AG04450 (cell line): ENCODE measurements at regions not wholly inside any gene's neighbourhood (a gene's known extent, or its start where the extent isn't known, plus 50 kb on each side); places are given as distances from the start of the nearest gene placed in this dataset.

Source experiments
- CTCF ChIA-PET: fragments of 300-600, 350-600 bp; formaldehyde crosslinking; extraction: SDS; loops from one replicate; lab custom pipeline; 2022; ENCODE audit warnings: antibody characterized with exemption, inconsistent platforms; lab: Charles Lee
- POLR2A ChIA-PET: fragments of 350-600 bp; formaldehyde crosslinking; extraction: SDS; loops from one replicate; lab custom pipeline; 2021; ENCODE audit warnings: antibody characterized with exemption, inconsistent platforms; lab: Yijun Ruan, JAX
- DNase-seq: peaks from one replicate; pipeline ENCODE4 v3.0.0-alpha.2; 2011; ENCODE audit warnings: low read depth, low spot score
- H3K27ac ChIP-seq: one replicate; pipeline ENCODE4 v1.5.1; 2012; ENCODE audit warnings: low read depth, low read length, control low read depth
- H3K27me3 ChIP-seq: one replicate; pipeline ENCODE4 v1.6.0; 2012; ENCODE audit warnings: low read length; ENCODE audit not compliant: control insufficient read depth, insufficient read depth
- H3K4me3 ChIP-seq: 2 replicates; pipeline ENCODE4 v1.5.1; 2011; ENCODE audit warnings: mild to moderate bottlenecking, low read depth, low read length, control low read depth
- H3K9me3 ChIP-seq: 2 replicates; pipeline ENCODE4 v1.5.1; 2012; ENCODE audit warnings: low read length; ENCODE audit not compliant: control insufficient read depth, insufficient read depth
- TF ChIP-seq, protein P1 (sequence below): IDR thresholded peaks from 2 replicates; pipeline ENCODE4 v1.5.1; 2011; ENCODE audit warnings: low read depth, low read length, control low read depth, inconsistent platforms

DNA sequence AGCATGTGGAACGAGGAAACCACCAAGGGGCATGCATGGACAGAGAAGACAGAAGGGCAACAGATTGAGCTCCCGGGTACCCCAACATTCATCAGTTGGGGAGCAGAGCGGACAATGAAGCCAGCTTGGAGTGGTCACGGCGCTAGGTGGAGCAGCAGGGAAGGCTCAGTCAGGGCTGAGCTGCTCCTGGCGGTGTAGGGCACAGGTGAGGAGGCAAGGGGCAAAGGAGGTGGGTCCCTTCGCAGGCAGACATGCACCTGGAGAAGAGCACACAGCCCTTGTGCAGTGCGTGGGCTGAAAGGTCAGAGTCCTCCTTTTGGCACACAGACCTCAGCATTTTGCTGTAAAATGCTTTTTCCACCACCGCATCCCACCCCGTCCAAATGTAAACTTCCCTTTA is 90.0 kb upstream of the SLC6A6 start:
- POLR2A ChIA-PET: no interaction called here
- H3K27me3 ChIP-seq: peaks cover 66% of the 10 kb centered on the region
- peaks cover 2% of the 10 kb centered on the region for H3K9me3 ChIP-seq
- H3K4me3 ChIP-seq: no peak overlapping the region
- DNase-seq: no peak
- CTCF ChIA-PET: interaction anchor here (0.6 to 1.0 kb wide), 2 partner anchors 23 to 109 kb away, joined by 3 to 4 read pairs; no protein-coding TSS in a partner anchor
- TF ChIP-seq, protein P1, sequence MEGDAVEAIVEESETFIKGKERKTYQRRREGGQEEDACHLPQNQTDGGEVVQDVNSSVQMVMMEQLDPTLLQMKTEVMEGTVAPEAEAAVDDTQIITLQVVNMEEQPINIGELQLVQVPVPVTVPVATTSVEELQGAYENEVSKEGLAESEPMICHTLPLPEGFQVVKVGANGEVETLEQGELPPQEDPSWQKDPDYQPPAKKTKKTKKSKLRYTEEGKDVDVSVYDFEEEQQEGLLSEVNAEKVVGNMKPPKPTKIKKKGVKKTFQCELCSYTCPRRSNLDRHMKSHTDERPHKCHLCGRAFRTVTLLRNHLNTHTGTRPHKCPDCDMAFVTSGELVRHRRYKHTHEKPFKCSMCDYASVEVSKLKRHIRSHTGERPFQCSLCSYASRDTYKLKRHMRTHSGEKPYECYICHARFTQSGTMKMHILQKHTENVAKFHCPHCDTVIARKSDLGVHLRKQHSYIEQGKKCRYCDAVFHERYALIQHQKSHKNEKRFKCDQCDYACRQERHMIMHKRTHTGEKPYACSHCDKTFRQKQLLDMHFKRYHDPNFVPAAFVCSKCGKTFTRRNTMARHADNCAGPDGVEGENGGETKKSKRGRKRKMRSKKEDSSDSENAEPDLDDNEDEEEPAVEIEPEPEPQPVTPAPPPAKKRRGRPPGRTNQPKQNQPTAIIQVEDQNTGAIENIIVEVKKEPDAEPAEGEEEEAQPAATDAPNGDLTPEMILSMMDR: no peak
- H3K27ac ChIP-seq: no peak overlapping the region

DNA sequence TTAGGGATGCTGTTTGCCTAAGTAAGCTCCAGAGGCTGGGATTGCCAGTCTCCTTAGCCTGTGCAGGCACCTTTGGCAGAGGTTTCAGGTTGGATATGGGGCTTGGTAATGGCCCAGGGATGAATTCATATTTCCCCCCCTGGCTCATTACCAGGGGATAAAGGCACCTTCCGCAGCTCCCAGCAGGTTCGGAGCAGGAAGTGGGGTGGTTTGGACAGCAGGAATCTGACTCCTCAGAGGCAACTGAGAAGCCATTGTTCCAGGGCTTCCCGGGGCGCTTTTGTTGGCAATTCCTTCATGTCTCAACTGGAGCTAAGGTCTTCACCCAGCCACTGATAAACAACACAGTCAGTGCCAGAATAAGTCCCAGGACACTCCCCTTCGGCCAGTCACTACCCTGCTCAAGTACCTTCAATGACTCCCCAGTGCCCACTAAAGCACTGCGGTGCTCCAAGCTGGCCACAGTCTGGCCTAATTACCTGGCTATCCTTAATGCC is 85.3 kb upstream of the SLC6A6 start:
- H3K27me3 ChIP-seq: peaks cover 49% of the 10 kb centered on the region
- H3K4me3 ChIP-seq: no peak overlapping the region
- no peak overlapping the region for H3K27ac ChIP-seq
- H3K9me3 ChIP-seq: peaks cover 9% of the 10 kb centered on the region; the same call in 1 of the 2 replicates
- CTCF ChIA-PET: no interaction called here
- DNase-seq: no peak
- TF ChIP-seq, protein P1: no peak
- POLR2A ChIA-PET: no interaction called here

DNA sequence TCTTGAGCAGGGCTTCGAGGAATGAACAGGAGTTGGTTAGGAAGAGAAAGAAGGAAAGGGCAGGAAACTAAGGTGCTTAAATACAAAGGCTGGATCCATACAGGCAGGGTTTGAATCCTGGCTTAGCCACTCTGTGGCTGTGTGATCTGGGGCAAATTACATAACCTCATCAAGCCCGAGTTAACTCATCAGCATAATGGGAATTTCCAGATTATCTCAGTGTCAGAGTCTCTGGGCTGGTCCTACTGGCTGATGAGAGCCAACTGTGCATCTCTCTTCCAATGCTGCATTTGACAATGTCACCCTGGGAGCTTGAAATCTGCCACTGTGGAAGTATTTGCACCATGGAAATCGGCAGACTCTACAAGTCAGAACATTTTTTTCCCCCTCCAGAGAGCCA is 83.8 kb upstream of the SLC6A6 start:
- no peak overlapping the region for H3K27ac ChIP-seq
- POLR2A ChIA-PET: interaction anchor here (0.6 kb wide), 1 partner anchor 72 kb away, joined by 3 read pairs; no protein-coding TSS in a partner anchor
- peaks cover 9% of the 10 kb centered on the region; the same call in 1 of the 2 replicates for H3K9me3 ChIP-seq
- TF ChIP-seq, protein P1: no peak
- DNase-seq: no peak
- peaks cover 39% of the 10 kb centered on the region for H3K27me3 ChIP-seq
- no peak overlapping the region for H3K4me3 ChIP-seq
- CTCF ChIA-PET: no interaction called here

DNA sequence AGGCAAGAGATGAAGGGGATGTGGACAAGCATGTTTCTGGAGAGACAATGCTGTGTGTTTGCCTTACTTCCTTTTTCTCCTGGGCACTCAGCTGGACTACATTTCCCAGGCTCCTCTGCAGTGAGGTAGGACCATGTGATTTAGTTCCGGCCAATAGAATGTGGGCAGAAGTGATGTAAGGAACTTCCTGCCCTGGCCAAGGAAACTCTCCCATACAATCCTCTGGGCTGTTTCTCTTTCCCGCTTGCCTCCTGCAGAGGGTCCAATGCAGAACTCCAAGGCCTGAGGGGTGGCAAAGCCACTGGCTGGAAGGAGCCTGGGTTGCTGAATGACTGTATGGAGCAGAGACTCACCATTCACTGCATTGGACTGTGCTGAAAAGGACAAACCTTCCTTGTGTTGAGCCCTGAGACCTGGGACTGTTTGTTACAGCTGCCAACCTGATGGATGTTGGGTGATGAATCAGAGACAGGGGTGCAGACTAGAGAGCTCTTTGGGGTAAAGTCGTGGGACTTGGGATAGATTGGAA is 82.7 kb upstream of the SLC6A6 start:
- peaks cover 9% of the 10 kb centered on the region; the same call in 1 of the 2 replicates for H3K9me3 ChIP-seq
- no peak overlapping the region for H3K27ac ChIP-seq
- ChIA-PET POLR2A (no interaction called here), CTCF (no interaction called here)
- TF ChIP-seq, protein P1: no peak
- H3K27me3 ChIP-seq: peaks cover 29% of the 10 kb centered on the region
- peak; percentile 23 for DNase-seq
- peak overlapping the region; percentile 25; the same call in 1 of the 2 replicates for H3K4me3 ChIP-seq

DNA sequence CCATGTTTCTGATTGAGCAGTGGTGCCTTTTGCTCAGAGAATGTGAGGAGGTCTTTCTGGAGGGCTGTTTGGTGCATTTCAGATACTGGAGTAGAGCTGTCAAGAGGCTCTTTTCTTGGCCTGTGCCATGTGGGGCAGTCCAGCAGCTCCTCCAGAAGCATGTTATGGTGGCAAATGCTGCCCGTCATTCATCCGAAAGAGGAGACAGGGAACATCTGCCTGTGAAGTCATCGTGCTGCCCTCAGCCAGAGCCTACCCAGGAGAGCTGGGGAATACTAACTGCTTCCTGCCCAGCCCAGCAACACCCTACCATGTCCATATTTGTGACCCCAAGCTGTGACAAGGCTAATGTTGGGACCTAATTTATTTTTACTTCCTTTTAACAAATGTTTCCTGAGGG is 82.2 kb upstream of the SLC6A6 start:
- no peak overlapping the region for H3K27ac ChIP-seq
- DNase-seq: no peak
- H3K4me3 ChIP-seq: no peak overlapping the region
- H3K27me3 ChIP-seq: peaks cover 29% of the 10 kb centered on the region
- ChIA-PET POLR2A (no interaction called here), CTCF (interaction anchor here (1.2 kb wide), 1 partner anchor 117 kb away, joined by 5 read pairs; no protein-coding TSS in a partner anchor)
- TF ChIP-seq, protein P1: no peak
- H3K9me3 ChIP-seq: peaks cover 9% of the 10 kb centered on the region; the same call in 1 of the 2 replicates
